Activated gamma-delta T cell (primary cell): ENCODE measurements at regions not wholly inside any gene's neighbourhood (a gene's known extent, or its start where the extent isn't known, plus 50 kb on each side); places are given as distances from the start of the nearest gene placed in this dataset.
"Not testable (repeated sequence)": the region's sequence is repeated elsewhere in the genome, so short reads cannot be mapped to it uniquely, and the experiment has no call there.

Experiments used
- DNase-seq: peaks from one replicate; lab custom pipeline; 2025; lab: John Stamatoyannopoulos, UW

DNA sequence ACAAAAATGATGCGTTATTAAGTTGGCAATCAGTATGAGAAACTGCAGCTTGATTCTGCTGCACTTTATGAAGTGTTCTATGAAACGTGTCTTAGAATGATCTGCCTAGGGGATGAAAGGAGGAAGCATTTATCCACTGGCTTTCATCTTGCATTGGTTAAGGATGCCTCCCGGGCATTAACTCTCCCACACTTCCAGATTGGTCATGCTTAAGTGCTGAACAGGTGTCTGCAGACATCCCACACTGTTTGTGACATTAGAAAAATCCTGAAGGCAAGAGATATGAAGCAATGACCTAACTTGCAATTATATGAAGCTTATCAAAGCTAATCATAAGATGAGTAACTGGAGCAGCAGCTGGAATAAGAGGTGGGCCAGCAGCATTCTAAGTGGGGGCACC lies 437.3 kb downstream of the NSUN3 start:
- DNase-seq, result no peak

DNA sequence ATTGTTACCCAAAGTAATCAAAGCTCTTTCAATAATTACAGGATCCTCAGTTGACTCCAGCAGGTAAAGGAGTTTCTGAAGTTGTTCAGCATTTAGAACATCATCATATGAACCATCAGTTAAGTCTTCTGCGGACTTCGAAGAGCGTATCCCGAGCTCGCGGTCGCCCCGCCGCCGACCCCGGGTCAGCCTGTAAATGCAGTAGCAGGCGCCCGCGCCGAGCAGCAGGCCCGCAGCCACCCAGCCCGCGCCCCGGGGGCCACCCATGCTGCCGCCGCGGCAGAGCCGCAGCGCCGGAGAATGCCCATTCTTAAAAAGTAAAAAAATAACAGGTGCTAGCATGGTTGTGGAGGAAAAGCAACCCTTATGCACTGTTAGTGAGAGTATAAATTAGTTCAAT lies 444.5 kb downstream of the NSUN3 start:
- not testable (repeated sequence) for DNase-seq

DNA sequence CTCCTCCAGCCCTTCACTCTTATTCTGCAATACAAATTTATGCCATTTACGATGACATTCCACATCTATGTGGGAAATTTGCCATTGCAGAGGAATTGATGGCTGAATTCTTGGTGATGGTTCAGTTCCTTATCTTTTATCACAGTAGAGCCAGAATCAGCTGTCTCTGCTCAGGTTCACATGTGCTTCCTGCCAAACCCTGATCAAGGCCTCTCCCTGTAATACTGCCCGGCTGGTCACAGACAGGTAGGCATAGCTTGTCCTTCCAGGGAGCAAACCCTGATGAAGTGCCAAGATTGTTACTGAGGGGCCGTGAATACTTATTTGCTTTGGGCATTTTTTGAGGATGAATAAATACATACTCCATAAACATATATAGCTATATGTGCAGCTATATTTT lies 450.0 kb downstream of the NSUN3 start:
- no peak for DNase-seq

DNA sequence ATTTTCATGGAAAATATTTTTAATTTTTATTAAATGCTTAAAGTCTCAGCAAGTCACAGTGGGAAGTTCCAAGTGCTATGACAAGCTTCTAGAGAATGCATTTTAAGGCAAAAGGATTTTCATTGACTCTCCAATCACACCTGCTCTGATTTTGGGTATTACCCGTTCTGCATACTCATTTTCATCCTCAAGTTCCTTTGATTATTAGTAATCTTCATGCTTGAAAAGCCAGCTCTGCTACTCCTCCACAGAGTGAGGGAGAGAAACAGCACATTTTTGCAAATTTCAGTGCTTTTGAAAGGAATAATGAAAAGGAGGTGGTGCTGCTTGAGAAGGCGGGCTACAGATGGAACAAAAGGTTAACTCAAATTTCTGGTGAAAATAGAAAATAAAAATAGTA lies 450.7 kb downstream of the NSUN3 start:
- no peak for DNase-seq

DNA sequence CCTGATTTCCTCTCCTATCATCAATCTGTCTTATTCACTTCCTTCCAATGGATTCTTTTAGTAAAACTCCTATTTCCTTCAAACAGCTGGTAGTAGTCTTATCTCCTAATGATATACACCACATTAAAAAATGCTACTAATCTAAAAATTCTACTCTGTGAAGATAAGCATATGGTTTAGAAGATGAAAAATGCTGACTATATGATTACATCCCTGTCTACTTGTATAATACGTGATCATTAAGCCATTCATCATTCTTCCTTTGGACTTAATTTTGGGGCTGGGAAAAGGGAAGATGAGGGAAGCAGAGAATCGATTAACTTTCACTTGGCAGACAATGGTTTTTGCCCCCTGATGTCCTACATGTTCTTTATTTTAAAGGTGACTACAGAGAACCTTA lies 453.1 kb downstream of the NSUN3 start:
- DNase-seq, result no peak

DNA sequence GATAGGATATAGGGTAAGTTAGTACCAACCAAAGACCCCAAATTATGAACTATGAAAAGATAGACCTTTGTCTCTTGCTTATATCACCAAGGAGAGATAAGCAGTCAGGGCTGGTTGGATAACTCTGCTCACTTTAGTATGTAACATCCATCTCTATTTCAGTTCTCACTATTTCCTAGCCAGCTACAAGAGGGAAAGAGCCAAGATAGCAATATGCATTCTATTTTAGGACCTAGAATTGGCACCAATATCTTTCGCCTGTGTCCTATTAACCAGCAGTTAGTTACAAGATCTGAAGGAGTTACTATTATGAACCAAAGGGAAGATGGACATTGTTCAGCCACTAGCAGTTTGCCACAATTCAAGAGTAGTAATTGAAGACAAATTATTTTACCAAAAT lies 457.5 kb downstream of the NSUN3 start:
- DNase-seq, result no peak

DNA sequence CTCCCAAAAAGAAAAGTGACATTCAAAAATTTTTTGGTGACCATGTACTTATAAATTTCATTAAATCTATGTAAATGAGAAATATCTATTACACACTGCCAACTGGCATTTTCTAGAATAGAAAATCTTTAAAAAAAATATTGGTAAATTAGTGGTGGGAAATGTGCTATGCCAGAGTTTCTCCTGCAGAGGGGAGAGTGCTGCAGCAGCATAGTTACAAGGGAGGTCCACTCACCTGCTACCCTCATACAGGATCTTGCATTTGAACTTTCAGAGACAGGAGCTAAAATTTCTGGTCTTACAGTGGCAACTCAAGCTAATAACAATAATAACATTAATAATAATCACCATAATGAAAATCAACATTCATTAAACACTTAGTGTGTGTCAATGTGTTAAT lies 459.6 kb downstream of the NSUN3 start:
- DNase-seq, result no peak

DNA sequence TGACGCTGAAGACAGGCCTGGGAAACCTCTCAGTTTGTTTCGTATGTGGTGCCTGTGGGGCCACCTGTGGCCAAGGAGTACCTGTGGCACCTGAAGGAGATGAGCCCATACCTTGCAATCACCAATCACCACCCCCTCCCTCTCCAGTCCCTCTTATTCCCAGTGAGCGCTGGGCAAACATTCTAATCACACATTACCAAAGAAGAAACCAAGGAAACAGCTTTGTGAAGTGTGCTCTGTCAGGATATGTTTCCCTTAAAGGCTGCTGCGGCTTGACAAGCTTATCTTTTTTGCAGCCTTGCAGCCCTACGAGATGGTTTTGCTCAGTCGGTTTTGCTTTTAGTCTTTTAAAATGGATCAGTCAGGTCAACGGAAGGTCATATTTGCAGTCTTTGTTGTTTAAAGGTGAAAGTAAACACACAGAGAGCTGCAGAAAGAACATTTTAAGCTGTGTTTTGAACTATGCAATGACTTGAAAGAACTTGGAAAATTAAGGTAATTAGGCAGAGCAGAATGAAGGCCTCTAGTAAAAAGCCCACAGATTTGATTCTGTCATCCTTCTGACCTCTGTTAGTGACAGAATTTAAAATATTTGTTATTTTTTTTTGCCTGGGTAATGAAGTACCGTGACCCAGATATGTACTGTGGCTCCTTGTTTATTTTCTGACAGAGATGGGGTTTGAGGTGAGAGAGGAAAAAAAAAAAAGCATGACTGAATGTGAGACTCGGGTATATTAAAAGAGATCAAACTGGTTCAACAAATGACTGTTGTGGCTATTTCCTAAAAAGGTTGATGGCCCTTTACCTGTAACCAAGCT lies 461.4 kb downstream of the NSUN3 start:
- no peak for DNase-seq

DNA sequence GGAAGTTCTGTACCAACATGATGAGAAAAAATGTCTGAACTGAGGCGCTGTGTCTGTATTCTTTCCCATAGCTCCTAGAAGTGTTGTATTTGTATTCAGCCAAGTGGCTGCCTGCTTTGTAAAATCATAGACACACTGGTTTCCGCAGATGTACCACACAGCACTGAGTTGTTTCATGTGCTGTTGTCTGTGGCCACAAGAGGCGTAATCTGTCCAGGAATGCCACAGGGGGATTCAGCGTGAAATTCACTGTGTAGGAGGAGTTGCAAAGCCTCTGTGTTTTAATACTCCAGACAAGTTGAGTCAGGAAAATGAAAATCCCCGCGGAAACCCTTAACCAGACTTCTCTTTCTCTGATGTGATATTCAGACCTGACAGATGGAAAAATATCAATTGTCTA lies 462.2 kb downstream of the NSUN3 start:
- DNase-seq, result no peak

DNA sequence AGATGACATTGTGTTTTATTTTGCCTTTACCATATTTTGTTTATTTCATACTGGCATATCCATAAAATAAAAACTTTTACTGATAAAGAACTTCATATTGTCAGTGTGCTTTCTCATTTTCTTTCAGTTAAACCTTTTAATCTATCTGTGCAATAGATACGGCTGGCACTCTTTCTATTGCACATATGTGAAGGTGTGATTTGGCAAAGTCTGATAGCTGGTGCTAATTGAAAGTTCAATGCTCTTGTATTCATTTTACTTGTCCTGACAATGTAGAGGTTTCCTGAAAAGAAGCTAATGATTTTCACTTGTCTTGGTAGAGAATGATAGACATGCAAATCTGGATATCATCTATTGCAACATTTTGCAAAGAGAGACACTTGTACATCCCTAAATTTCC lies 467.0 kb downstream of the NSUN3 start:
- DNase-seq, result no peak

DNA sequence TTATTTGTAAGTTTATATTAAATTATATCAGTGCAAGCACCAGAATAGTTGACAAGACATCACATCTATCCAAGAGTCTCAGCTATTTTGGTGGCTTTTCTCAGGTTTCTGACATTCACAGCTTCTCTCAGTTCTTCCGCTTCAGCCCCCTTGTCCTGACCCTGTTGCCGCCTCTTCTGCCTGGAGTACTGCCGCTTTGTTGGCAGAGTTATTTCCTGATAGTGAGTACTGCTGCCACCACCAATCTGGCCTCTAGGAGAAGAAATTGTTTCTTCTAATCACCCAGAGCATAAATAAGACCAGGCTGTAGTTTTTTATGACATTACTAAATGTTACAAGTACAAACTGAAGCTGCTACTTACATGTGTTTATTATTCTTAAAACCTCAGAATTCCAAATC lies 470.1 kb downstream of the NSUN3 start:
- DNase-seq, result no peak

DNA sequence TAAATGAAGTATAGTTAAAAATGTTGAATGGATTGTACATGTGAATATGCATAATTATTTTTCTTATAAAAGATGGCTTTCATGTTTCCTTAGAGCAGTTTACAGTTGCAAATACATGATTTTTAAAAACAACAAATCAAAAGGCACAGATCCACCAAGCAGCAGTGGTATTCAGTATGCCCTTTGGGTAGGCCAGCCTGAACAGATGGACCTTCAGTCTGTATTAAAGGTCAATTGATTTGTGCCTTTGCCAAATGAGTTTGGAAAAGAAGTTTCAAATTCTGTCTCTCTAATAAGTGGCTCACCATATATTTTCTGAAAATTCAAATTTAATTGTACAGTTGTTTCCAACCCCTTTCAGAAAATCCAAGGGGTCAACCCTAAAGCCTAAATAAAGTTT lies 477.1 kb downstream of the NSUN3 start:
- no peak for DNase-seq

DNA sequence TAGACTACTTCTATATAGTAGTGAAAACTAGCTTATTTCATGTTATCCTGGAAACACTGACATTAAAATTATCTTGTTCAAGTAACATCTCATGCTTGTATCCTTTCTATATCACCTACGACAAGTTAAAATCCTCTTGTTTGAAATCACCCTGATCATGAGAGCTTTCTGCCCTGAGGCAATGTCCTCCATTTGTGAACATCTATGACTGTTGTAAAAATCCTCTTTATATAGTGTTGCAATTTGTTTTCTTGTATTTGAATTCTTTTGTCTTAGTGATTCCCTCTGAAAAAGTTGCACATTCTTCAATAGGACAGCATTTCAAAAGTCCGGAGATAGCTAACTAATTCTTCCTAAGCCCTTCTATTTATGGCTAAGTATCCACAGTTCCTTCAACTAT lies 480.3 kb downstream of the NSUN3 start:
- DNase-seq, result no peak

DNA sequence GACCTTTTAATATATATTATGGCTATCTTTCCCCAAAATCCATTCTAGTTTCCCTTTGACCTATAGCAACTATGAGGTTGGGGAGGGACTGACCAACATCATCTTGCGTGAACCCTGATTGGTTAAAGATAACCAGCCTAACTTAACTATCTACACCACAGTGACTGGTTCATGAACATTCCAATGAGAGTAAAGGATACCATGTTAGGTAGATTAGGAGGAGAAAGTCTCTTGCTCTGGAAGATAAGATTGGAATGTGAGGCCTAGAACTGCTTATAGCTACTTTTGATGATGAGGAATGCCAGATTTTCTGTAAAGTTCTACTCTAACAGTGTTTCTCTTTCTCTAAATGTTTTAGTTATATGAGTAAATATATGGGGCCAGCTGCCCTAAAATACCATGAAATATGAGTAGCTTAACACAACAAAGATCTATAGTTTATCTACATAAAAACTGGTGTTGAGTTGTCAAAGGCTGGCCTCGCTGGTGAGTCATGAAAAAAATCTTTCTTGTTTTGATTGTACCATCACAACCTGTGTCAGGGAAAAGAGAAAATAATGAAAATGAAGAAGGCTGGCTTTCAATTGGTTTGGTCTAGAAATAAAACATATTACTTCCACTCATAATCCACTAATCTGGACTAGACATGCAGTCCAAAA lies 481.4 kb downstream of the NSUN3 start:
- no peak for DNase-seq

DNA sequence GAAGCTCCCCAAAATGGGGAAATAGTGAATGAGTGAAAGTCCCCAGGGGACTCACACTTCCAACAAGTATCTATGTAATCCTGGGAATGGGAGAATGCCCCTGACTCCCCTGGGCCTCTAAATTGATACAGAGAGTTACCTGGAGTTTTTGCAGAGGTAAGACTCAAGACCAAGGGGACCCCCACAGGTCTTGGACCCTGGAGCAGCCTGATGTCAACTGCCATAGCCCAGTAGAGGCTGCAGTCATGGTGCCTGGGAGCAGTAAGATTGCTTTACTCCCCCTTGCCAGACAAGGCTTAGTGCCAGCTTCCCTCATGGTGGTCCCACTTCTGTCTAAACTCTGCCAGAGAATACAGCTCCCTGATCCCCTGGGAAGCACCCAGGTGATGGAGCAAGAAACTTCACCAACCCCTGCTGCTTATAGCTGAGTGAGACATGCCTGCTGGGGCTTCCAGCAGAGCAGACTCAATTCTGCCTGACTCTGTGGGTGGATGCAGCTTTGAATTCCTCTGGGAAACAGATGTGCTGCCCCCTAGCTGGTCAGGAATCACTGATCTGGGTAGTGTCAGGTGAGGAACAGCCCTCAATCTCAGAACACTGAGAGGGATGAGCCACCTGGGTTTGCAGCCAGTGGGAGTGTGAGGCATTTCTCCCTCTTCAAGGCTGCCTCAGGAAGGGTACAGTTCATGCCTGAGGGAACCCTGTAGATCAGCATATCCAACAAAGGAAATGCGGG lies 485.9 kb downstream of the NSUN3 start:
- no peak for DNase-seq

DNA sequence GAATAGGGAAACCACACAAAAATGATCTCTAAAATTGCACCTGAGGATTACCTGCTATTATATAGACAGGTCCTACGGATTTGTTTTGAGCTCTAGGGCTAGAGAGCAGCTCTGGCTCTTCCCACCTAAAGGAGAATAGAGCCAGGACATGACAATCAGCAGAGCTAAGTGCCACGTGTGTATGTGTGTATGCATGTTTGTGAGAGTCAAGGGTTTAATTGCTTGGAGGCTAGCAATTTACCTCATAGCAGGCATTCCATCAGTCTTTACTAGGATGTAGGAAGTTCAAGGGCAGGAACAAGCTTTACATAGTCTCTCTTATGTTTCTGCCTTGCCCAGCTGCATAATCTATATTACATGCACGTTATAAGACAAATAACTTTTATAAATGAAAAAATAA lies 498.2 kb downstream of the NSUN3 start:
- no peak for DNase-seq

DNA sequence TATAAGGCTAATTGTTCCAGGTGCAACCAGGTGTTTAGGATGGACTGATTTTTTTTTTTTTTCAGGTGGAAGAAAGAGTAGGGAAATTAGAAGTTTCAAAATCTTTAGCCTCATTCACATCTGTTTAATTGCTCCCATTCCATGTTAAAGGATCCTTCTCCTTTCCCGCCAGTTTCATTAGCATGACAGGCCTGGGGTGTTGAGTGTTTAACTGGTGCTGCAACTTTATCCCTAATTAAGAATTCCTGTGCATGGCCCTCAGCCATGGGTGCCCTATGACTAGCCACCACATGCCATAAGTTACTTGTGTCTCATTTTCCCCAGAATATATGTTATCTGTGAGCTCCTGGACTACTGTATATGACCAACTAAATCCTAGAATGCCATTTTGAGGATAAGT lies 501.4 kb downstream of the NSUN3 start:
- DNase-seq, result no peak

DNA sequence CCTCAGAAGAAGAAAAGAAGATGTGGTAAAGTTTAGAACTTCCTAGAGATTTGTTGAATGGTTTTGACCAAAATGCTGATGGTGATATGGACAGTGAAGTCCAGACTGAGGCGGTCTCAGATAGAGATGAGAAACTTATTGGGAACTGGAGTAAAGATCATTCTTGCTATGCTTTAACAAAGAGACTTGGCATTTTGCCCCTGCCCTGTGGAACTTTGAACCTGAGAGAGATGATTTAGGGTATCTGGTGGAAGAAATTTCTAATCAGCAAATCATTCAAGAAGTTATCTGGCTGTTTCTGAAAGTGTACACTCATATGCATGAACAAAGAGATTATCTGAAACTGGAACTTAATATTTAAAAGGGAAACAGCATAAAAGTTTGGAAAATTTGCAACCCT lies 505.2 kb downstream of the NSUN3 start:
- DNase-seq, result no peak

DNA sequence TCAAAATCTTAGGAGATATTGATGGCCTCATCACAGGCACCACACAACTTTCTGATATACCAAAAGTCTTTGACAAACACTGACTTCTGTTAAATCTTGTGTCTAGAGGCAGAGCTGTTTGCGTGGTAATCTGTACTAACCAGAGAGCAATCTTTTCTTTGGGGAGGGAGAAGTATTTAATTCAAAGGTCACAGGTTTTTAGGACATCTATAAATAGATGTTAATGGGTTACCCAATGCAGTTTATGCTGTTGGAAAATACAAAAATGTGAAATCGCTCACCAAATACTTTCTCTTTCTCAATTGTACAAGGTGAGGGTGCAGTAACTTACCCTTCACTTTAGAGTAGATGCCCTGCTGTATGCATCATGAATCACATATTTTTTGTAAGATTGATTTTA lies 510.5 kb downstream of the NSUN3 start:
- DNase-seq, result no peak

DNA sequence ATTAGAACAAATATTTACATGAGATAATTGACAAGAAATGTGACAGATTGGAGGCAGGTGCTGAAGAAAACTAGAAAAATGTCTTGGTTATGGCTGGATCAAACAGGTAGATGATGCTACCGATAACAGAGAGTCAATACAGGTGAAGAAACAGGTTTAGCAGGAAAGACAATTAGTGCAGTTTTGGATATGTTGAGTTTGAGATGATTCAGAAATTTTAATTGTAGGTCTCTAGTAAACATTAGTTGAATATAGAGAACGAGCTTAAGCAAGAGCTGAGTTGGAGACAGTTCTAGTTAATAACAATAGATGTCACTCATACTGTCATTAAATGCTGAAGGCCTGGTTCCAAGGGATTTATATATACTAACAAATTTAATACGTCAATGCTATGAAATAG lies 524.4 kb downstream of the NSUN3 start:
- no peak for DNase-seq

DNA sequence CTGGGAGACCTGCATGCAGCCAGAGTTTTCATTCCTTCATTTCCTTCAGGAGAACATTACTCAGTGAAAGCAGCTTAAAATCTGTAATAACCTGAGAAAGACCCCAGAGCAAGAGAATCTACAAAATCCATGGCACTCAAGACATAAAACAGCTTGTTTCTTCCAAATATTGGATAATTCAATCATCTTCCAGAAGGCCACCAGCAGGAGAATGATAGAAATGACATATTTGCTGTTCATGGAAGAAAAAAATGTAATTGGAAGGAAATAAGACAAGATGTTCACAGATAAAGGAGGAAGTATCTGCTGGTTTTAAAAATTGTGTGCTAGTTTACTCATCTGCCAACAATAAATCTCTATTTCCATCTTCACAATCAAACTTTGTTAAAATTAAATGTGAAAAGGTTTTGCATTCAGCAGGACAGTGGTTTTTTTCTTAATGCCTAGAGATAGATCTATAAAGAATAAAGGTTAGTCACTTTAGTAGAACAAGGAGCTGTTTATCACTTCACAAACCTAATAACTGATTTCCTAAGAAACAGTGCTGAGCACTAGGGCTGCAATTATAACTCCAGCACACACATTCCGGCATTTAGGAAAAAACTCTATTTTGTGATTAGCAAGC lies 530.8 kb downstream of the NSUN3 start:
- DNase-seq, result no peak

DNA sequence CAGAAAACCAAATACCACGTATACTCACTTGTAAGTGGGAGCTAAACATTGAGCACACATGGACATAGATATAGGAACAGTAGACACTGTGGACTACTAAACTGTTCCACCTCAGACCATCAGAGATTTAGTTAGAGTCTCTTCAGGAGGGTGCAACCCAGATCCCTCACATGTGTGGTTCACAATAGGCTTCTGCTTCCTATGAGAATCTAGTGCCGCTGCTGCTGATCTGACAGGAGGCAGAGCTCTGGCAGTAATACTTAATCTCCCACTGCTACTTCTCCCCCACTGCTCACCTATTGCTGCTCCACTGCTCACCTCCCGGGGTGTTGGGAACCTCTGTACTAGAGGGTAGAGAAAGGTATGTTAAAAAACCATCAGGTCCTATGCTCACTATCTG lies 533.3 kb downstream of the NSUN3 start:
- no peak for DNase-seq
